WTC11 (cell line): ENCODE measurements at regions not wholly inside any gene's neighbourhood (a gene's known extent, or its start where the extent isn't known, plus 50 kb on each side); places are given as distances from the start of the nearest gene placed in this dataset.

ENCODE experiments used
- ATAC-seq: fragments of 200-7000 bp; cut with Tn5 transposase; 2 replicates; pipeline ENCODE4 v1.10.0; 2021; ENCODE audit warnings: mild to moderate bottlenecking, moderate library complexity
- CTCF ChIA-PET: fragments of 300-600 bp; sonication (Branson Sonifier 250); formaldehyde crosslinking; loops from one replicate; lab custom pipeline; 2021; ENCODE audit warnings: antibody characterized with exemption; lab: Charles Lee
- POLR2A ChIA-PET: fragments of 350-600 bp; sonication (Branson Sonifier 250); formaldehyde crosslinking; loops from one replicate; lab custom pipeline; 2021; ENCODE audit warnings: antibody characterized with exemption; lab: Charles Lee
- DNase-seq: peaks from one replicate; pipeline ENCODE4 v3.0.0; 2021; ENCODE audit warnings: low spot score
- H3K27ac Mint-ChIP-seq: 2 replicates; pipeline ENCODE4 v1.8.0; 2021; ENCODE audit warnings: mixed read lengths
- H3K27me3 Mint-ChIP-seq: 2 replicates; pipeline ENCODE4 v1.8.0; 2021; ENCODE audit warnings: low read depth, mild to moderate bottlenecking, moderate library complexity, mixed read lengths
- H3K36me3 Mint-ChIP-seq: 2 replicates; pipeline ENCODE4 v1.8.0; 2021; ENCODE audit warnings: mixed read lengths
- H3K4me1 Mint-ChIP-seq: 2 replicates; pipeline ENCODE4 v1.8.0; 2022; ENCODE audit warnings: mixed read lengths
- H3K4me3 Mint-ChIP-seq: 2 replicates; pipeline ENCODE4 v1.8.0; 2021; ENCODE audit warnings: mild to moderate bottlenecking, moderate library complexity, mixed read lengths
- H3K9me3 Mint-ChIP-seq: 2 replicates; pipeline ENCODE4 v1.8.0; 2021; ENCODE audit warnings: mixed read lengths
- AR ChIP-seq: fragments of 250-450 bp; sonication (Bioruptor Pico); IDR thresholded peaks from 2 replicates; pipeline ENCODE4 v1.9.0; 2021; ENCODE audit warnings: mild to moderate bottlenecking
- ARID4B ChIP-seq: sonication (generic); formaldehyde crosslinking; IDR thresholded peaks from 2 replicates; pipeline ENCODE4 v1.8.0; 2023; ENCODE audit warnings: missing genetic modification reagents, mild to moderate bottlenecking, borderline replicate concordance
- CBFB ChIP-seq: sonication (generic); formaldehyde crosslinking; IDR thresholded peaks from 2 replicates; pipeline ENCODE4 v1.8.1; 2022; ENCODE audit warnings: mild to moderate bottlenecking, low read depth, missing genetic modification reagents
- E2F4 ChIP-seq: sonication (generic); formaldehyde crosslinking; IDR thresholded peaks from 2 replicates; pipeline ENCODE4 v1.8.1; 2022; ENCODE audit warnings: low read depth, mild to moderate bottlenecking, moderate library complexity, missing genetic modification reagents, borderline replicate concordance
- E2F5 ChIP-seq: sonication (generic); formaldehyde crosslinking; IDR thresholded peaks from 2 replicates; pipeline ENCODE4 v1.8.1; 2022; ENCODE audit warnings: mild to moderate bottlenecking, moderate library complexity, missing genetic modification reagents
- FOXP1 ChIP-seq: sonication (generic); formaldehyde crosslinking; IDR thresholded peaks from 2 replicates; pipeline ENCODE4 v1.8.0; 2022; ENCODE audit warnings: missing genetic modification reagents, mild to moderate bottlenecking, moderate library complexity, borderline replicate concordance
- HMGXB4 ChIP-seq: sonication (generic); formaldehyde crosslinking; IDR thresholded peaks from 2 replicates; pipeline ENCODE4 v1.8.1; 2023; ENCODE audit warnings: mild to moderate bottlenecking, moderate library complexity, missing genetic modification reagents
- MAX ChIP-seq: sonication (generic); formaldehyde crosslinking; IDR thresholded peaks from 2 replicates; pipeline ENCODE4 v1.8.0; 2022; ENCODE audit warnings: mild to moderate bottlenecking, missing genetic modification reagents
- NFATC4 ChIP-seq: fragments of 250-450 bp; sonication (Bioruptor Pico); IDR thresholded peaks from 2 replicates; pipeline ENCODE4 v1.9.0; 2021; ENCODE audit warnings: mild to moderate bottlenecking
- PREB ChIP-seq: sonication (generic); formaldehyde crosslinking; IDR thresholded peaks from 2 replicates; pipeline ENCODE4 v1.8.1; 2022; ENCODE audit warnings: mild to moderate bottlenecking, missing genetic modification reagents, moderate library complexity, borderline replicate concordance
- ZNF121 ChIP-seq: sonication (generic); formaldehyde crosslinking; IDR thresholded peaks from 2 replicates; pipeline ENCODE4 v1.8.0; 2023; ENCODE audit warnings: missing genetic modification reagents
- ZNF138 ChIP-seq: sonication (generic); formaldehyde crosslinking; conservative IDR thresholded peaks from 2 replicates; pipeline ENCODE4 v1.8.1; 2022; ENCODE audit warnings: mild to moderate bottlenecking, moderate library complexity, missing genetic modification reagents
- ZNF219 ChIP-seq: sonication (generic); formaldehyde crosslinking; IDR thresholded peaks from 2 replicates; pipeline ENCODE4 v1.8.0; 2023; ENCODE audit warnings: missing genetic modification reagents, mild to moderate bottlenecking, borderline replicate concordance
- ZNF232 ChIP-seq: sonication (generic); formaldehyde crosslinking; IDR thresholded peaks from 2 replicates; pipeline ENCODE4 v1.8.0; 2022; ENCODE audit warnings: mild to moderate bottlenecking, missing genetic modification reagents
- ZNF263 ChIP-seq: sonication (generic); formaldehyde crosslinking; IDR thresholded peaks from 2 replicates; pipeline ENCODE4 v1.8.1; 2022; ENCODE audit warnings: low read depth, mild to moderate bottlenecking, moderate library complexity, missing genetic modification reagents
- ZNF416 ChIP-seq: fragments of 250-450 bp; sonication (Bioruptor Pico); IDR thresholded peaks from 2 replicates; pipeline ENCODE4 v1.9.0; 2021; ENCODE audit warnings: mild to moderate bottlenecking, inconsistent platforms
- ZNF425 ChIP-seq: fragments of 250-450 bp; sonication (Bioruptor Pico); conservative IDR thresholded peaks from 2 replicates; pipeline ENCODE4 v1.9.0; 2021; ENCODE audit warnings: mild to moderate bottlenecking
- ZNF671 ChIP-seq: fragments of 250-450 bp; sonication (Bioruptor Pico); IDR thresholded peaks from 2 replicates; pipeline ENCODE4 v1.8.0; 2021; ENCODE audit warnings: mild to moderate bottlenecking

GRCh38 chr4:138835832-138836533 lies 179.6 kb upstream of the NOCT start (continued):
- TF ChIP-seq MAX (CRISPR knock-in tag) (no peak), ZNF232 (no peak), ZNF121 (CRISPR knock-in tag) (no peak), ZNF219 (no peak), NFATC4 (CRISPR knock-in tag) (no peak), ZNF425 (CRISPR knock-in tag) (no peak), E2F4 (no peak), PREB (CRISPR knock-in tag) (no peak)

- H3K9me3 Mint-ChIP-seq = peaks cover 14% of the 10 kb centered on the region
- H3K4me1 Mint-ChIP-seq = peaks cover 7% of the 10 kb centered on the region; the same call in 1 of the 2 replicates
- no peak overlapping the region for H3K4me3 Mint-ChIP-seq
- H3K36me3 Mint-ChIP-seq = no peaks in the 10 kb centered on the region
- no peak for ATAC-seq
- ChIA-PET CTCF (no interaction called here), POLR2A (no interaction called here)
- no peak for DNase-seq
- no peak overlapping the region for H3K27ac Mint-ChIP-seq
- no peak for TF ChIP-seq ZNF138 (CRISPR knock-in tag)
- TF ChIP-seq ARID4B (CRISPR knock-in tag) = no peak
- no peak for TF ChIP-seq ZNF263
- no peak for TF ChIP-seq AR (CRISPR knock-in tag)
- no peak for TF ChIP-seq ZNF671 (CRISPR knock-in tag)
- TF ChIP-seq ZNF232 = no peak
- TF ChIP-seq ZNF416 (CRISPR knock-in tag) = no peak
- no peak for TF ChIP-seq FOXP1 (CRISPR knock-in tag)
- TF ChIP-seq HMGXB4 (CRISPR knock-in tag) = no peak
- no peak for TF ChIP-seq E2F5 (CRISPR knock-in tag)
- no peak for TF ChIP-seq CBFB
- H3K27me3 Mint-ChIP-seq = no peaks in the 10 kb centered on the region
Observed at GRCh38 chr4:138833974-138834373, 181.6 kb upstream of the NOCT start.
